GM12874 (cell line): ENCODE measurements at regions not wholly inside any gene's neighbourhood (a gene's known extent, or its start where the extent isn't known, plus 50 kb on each side); places are given as distances from the start of the nearest gene placed in this dataset.

Source experiments
- CTCF ChIP-seq: IDR thresholded peaks from 2 replicates; pipeline ENCODE4 v1.5.1; 2011; ENCODE audit warnings: low read depth, mild to moderate bottlenecking, control low read depth, low read length, moderate library complexity; ENCODE audit not compliant: insufficient read depth

GRCh38 chr10:85157206-85157605 lies 828.8 kb downstream of the CCSER2 start:
- TF ChIP-seq CTCF, result no peak

- no peak for TF ChIP-seq CTCF
Observed at GRCh38 chr10:85168243-85168642, 839.9 kb downstream of the CCSER2 start.

GRCh38 chr10:85170026-85170425 lies 841.6 kb downstream of the CCSER2 start:
- no peak for TF ChIP-seq CTCF

DNA sequence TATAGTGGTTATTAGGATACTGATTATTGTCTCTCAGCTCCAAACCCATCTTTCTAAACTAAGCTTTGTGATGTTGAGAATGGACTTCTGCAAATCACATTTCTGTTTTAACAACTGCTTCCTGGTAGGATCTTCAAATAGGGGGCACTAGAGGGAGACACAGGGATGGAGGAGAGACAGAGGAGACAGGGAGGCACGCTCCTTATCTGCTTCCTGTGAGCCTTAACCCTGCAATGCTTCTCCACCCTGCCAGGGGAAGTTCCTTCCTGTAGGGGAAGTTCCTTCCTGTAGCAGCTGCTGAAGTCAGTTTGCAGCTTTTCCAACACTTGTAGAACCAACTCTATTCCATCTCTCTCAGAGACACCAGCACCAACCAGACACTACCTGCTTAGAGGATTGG lies 847.2 kb downstream of the CCSER2 start:
- TF ChIP-seq CTCF, result no peak

DNA sequence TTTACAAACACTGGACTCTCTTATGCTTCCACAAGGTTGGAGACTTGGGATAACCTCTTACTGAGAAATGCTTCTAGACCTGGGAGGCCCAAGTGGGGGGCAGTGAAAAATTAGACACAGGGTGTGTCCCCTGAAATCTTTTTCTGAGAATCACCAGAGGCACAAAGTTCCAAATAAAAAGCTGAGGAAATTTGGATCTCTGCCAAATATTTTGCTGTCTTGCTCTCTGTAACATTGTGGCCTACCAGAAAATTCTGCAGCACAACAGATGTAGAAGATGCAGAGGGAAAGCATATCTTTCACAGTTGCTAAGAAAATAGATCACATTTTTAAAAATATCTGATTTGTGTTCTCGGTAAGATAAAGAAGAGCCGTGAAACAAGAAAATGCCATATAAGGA lies 849.4 kb downstream of the CCSER2 start:
- TF ChIP-seq CTCF, result no peak

- TF ChIP-seq CTCF, result no peak
Observed at GRCh38 chr10:85187047-85187446, 858.7 kb downstream of the CCSER2 start.

- TF ChIP-seq CTCF, result no peak
Observed at GRCh38 chr10:85188770-85189484, 860.5 kb downstream of the CCSER2 start.
